K562 (cell line): ENCODE measurements at regions not wholly inside any gene's neighbourhood (a gene's known extent, or its start where the extent isn't known, plus 50 kb on each side); places are given as distances from the start of the nearest gene placed in this dataset.

Experiments used
- ATAC-seq: fragments of 200-7000 bp; cut with Tn5 transposase; 3 replicates; pipeline ENCODE4 v1.9.1; 2020; ENCODE audit warnings: moderate library complexity
- BruUV-seq: library from RNA; stranded (reverse); fragments of 400-500 nt; replicated peaks from 2 replicates; lab custom pipeline; 2021; lab: Mats Ljungman, UMichigan
- CTCF ChIA-PET: fragments of 300-600 bp; formaldehyde crosslinking; extraction: SDS; loops from one replicate; lab custom pipeline; 2021; ENCODE audit warnings: low intra/inter-chr PET ratio; lab: Yijun Ruan, JAX
- POLR2A ChIA-PET: fragments of 300-600, 350-650 bp; sonication (Branson Sonifier 250); formaldehyde crosslinking; extraction: SDS; loops from one replicate; lab custom pipeline; 2021; ENCODE audit warnings: antibody characterized with exemption, inconsistent platforms; lab: Yijun Ruan, JAX
- DNase-seq, 4 experiments: peaks; one replicate each; pipeline versions ENCODE4 v3.0.0 to v3.0.0-alpha.2; 2011 to 2018; ENCODE audit warnings: low spot score in 3 of 4, mixed read lengths in 3 of 4; ENCODE audit errors: extremely low read depth in 1 of 4
- FAIRE-seq: peaks from 2 replicates; lab custom pipeline; 2011; peaks lifted over from hg19 to GRCh38; lab: Jason Lieb, UNC
- H2AFZ ChIP-seq: 2 replicates; pipeline ENCODE4 v1.6.0; 2011; ENCODE audit warnings: low read depth, low read length, control low read depth, inconsistent platforms
- H3K27ac ChIP-seq: fragments of 200-600 bp; 3 replicates; pipeline ENCODE4 v1.8.0; 2011; ENCODE audit warnings: low read depth, mild to moderate bottlenecking, control low read depth, inconsistent platforms, low read length, moderate library complexity, mixed read lengths; ENCODE audit errors: extremely low read depth
- H3K27me3 ChIP-seq, 2 experiments: fragments of 300-600 bp in 1 of 2; 2 replicates in 1 of 2; 3 replicates in 1 of 2; pipeline versions ENCODE4 v1.6.0 to v1.8.0; 2011; ENCODE audit warnings: inconsistent platforms in 2 of 2, low read length in 2 of 2, mild to moderate bottlenecking in 1 of 2, mixed read lengths in 1 of 2, moderate library complexity in 1 of 2; ENCODE audit not compliant: control insufficient read depth in 2 of 2, insufficient read depth in 2 of 2
- H3K36me3 ChIP-seq: fragments of 300-600 bp; 3 replicates; pipeline ENCODE4 v1.8.0; 2011; ENCODE audit warnings: mild to moderate bottlenecking, low read length, inconsistent platforms; ENCODE audit not compliant: control insufficient read depth, insufficient read depth
- H3K4me1 ChIP-seq, 2 experiments: fragments of 200-600 bp in 1 of 2; replicated peaks in 1 of 2; 2 replicates in 1 of 2; 3 replicates in 1 of 2; pipeline versions ENCODE4 v1.5.1 to v1.8.0; 2011; ENCODE audit warnings: inconsistent platforms in 2 of 2, low read length in 2 of 2, mild to moderate bottlenecking in 1 of 2, mixed read lengths in 1 of 2, moderate library complexity in 1 of 2; ENCODE audit not compliant: control insufficient read depth in 2 of 2, insufficient read depth in 2 of 2
- H3K4me2 ChIP-seq: 2 replicates; pipeline ENCODE4 v1.6.1; 2011; ENCODE audit warnings: low read length, control low read depth, inconsistent platforms, mixed read lengths; ENCODE audit not compliant: insufficient read depth
- H3K4me3 ChIP-seq: fragments of 200-600 bp; sonication (generic), shearing (Covaris generic); 2 replicates; pipeline ENCODE4 v1.5.1; 2016; ENCODE audit warnings: control low read depth, inconsistent platforms
- H3K79me2 ChIP-seq: fragments of 200-600 bp; 3 replicates; pipeline ENCODE4 v1.8.0; 2011; ENCODE audit warnings: low read length, inconsistent platforms; ENCODE audit not compliant: control insufficient read depth, insufficient read depth
- H3K9ac ChIP-seq, 2 experiments: 2 replicates each; pipeline versions ENCODE4 v1.6.0 to v1.6.1; 2011; ENCODE audit warnings: low read depth in 2 of 2, low read length in 2 of 2, control low read depth in 1 of 2, inconsistent platforms in 1 of 2, mild to moderate bottlenecking in 1 of 2, mixed read lengths in 1 of 2; ENCODE audit not compliant: insufficient read depth in 1 of 2
- H3K9me1 ChIP-seq: one replicate; pipeline ENCODE4 v1.6.0; 2011; ENCODE audit warnings: inconsistent platforms, mild to moderate bottlenecking, low read length, moderate library complexity; ENCODE audit not compliant: control insufficient read depth, insufficient read depth
- H3K9me3 ChIP-seq: replicated peaks from 2 replicates; pipeline ENCODE4 v1.5.1; 2011; ENCODE audit warnings: low read depth, low read length, inconsistent platforms; ENCODE audit not compliant: control insufficient read depth, insufficient read depth
- H4K20me1 ChIP-seq: replicated peaks from 2 replicates; pipeline ENCODE4 v1.6.1; 2011; ENCODE audit warnings: low read length, inconsistent platforms, mixed read lengths; ENCODE audit not compliant: control insufficient read depth, insufficient read depth
- MCM3 ChIP-seq: fragments of 450-650 bp; IDR thresholded peaks from 2 replicates; pipeline ENCODE4 v1.6.1; 2016
- ZC3H4 ChIP-seq: sonication (generic); formaldehyde crosslinking; IDR thresholded peaks from 2 replicates; pipeline ENCODE4 v1.9.0; 2021; ENCODE audit warnings: missing genetic modification reagents, borderline replicate concordance
- in situ Hi-C: fragments of 300-500 bp; cut with MboI; formaldehyde crosslinking; loops from 4 replicates; pipeline ENCODE4 v1.15.0; 2018; ENCODE audit warnings: inconsistent platforms, mixed read lengths
- intact Hi-C: fragments of 100-400 bp; cut with micrococcal nuclease; formaldehyde crosslinking; loops from 2 replicates; pipeline ENCODE4 v1.14.2; 2022
- TF ChIP-seq, protein P1 (sequence below): sonication (generic); formaldehyde crosslinking; IDR thresholded peaks from 2 replicates; pipeline ENCODE4 v1.8.0; 2023; ENCODE audit warnings: missing genetic modification reagents, mild to moderate bottlenecking, borderline replicate concordance

GRCh38 chr17:12574525-12574924 lies 91.2 kb upstream of the MYOCD start (continued):
- TF ChIP-seq ZC3H4 = no peak

- CTCF ChIA-PET = no interaction called here
- POLR2A ChIA-PET = no interaction called here
- ATAC-seq = no peak
- H3K27me3 ChIP-seq = no peaks in the 10 kb centered on the region
- no peaks in the 10 kb centered on the region for H3K9me3 ChIP-seq
- H3K4me2 ChIP-seq = no peak overlapping the region
- TF ChIP-seq, protein P1, sequence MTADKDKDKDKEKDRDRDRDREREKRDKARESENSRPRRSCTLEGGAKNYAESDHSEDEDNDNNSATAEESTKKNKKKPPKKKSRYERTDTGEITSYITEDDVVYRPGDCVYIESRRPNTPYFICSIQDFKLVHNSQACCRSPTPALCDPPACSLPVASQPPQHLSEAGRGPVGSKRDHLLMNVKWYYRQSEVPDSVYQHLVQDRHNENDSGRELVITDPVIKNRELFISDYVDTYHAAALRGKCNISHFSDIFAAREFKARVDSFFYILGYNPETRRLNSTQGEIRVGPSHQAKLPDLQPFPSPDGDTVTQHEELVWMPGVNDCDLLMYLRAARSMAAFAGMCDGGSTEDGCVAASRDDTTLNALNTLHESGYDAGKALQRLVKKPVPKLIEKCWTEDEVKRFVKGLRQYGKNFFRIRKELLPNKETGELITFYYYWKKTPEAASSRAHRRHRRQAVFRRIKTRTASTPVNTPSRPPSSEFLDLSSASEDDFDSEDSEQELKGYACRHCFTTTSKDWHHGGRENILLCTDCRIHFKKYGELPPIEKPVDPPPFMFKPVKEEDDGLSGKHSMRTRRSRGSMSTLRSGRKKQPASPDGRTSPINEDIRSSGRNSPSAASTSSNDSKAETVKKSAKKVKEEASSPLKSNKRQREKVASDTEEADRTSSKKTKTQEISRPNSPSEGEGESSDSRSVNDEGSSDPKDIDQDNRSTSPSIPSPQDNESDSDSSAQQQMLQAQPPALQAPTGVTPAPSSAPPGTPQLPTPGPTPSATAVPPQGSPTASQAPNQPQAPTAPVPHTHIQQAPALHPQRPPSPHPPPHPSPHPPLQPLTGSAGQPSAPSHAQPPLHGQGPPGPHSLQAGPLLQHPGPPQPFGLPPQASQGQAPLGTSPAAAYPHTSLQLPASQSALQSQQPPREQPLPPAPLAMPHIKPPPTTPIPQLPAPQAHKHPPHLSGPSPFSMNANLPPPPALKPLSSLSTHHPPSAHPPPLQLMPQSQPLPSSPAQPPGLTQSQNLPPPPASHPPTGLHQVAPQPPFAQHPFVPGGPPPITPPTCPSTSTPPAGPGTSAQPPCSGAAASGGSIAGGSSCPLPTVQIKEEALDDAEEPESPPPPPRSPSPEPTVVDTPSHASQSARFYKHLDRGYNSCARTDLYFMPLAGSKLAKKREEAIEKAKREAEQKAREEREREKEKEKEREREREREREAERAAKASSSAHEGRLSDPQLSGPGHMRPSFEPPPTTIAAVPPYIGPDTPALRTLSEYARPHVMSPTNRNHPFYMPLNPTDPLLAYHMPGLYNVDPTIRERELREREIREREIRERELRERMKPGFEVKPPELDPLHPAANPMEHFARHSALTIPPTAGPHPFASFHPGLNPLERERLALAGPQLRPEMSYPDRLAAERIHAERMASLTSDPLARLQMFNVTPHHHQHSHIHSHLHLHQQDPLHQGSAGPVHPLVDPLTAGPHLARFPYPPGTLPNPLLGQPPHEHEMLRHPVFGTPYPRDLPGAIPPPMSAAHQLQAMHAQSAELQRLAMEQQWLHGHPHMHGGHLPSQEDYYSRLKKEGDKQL = no peak
- TF ChIP-seq MCM3 = no peak
- FAIRE-seq = no peak
- in situ Hi-C loops (no loop called here), intact Hi-C loops (no loop called here)
- DNase-seq = no peak
- no peaks in the 10 kb centered on the region for H3K4me1 ChIP-seq
- H3K27ac ChIP-seq = no peak overlapping the region
- no peak overlapping the region for H2AFZ ChIP-seq
- H3K36me3 ChIP-seq = no peaks in the 10 kb centered on the region
- no peak overlapping the region for H3K4me3 ChIP-seq
- no peaks in the 10 kb centered on the region for H3K9me1 ChIP-seq
- BruUV-seq = no TSS peak
- H3K79me2 ChIP-seq = no peaks in the 10 kb centered on the region
- H4K20me1 ChIP-seq = no peaks in the 10 kb centered on the region
- H3K9ac ChIP-seq = no peak overlapping the region
These were observed 90.0 kb upstream of the MYOCD start for GRCh38 chr17:12575641-12576040.
